HG02763 (cell line): ENCODE measurements at regions not wholly inside any gene's neighbourhood (a gene's known extent, or its start where the extent isn't known, plus 50 kb on each side); places are given as distances from the start of the nearest gene placed in this dataset.

Source experiments
- ATAC-seq: cut with Tn5 transposase; IDR thresholded peaks from one replicate; pipeline ENCODE4 v1.9.1; 2021; ENCODE audit warnings: mild to moderate bottlenecking, moderate library complexity; ENCODE audit not compliant: unreplicated experiment

GRCh38 chr1:25062621-25063255 is 132.7 kb upstream of the RUNX3 start:
- no peak for ATAC-seq

GRCh38 chr1:25061261-25061995 is 131.4 kb upstream of the RUNX3 start:
- no peak for ATAC-seq

GRCh38 chr1:25057188-25057587 is 127.1 kb upstream of the RUNX3 start:
- no peak for ATAC-seq

- ATAC-seq, result no peak
Measured at GRCh38 chr1:25056536-25056935, 126.5 kb upstream of the RUNX3 start.

- no peak for ATAC-seq
Measured at GRCh38 chr1:25055961-25056360, 125.9 kb upstream of the RUNX3 start.

GRCh38 chr1:25055324-25055780 is 125.3 kb upstream of the RUNX3 start:
- ATAC-seq, result no peak

- ATAC-seq, result no peak
Measured at GRCh38 chr1:25054526-25055323, 124.6 kb upstream of the RUNX3 start.

- ATAC-seq, result no peak
Measured at GRCh38 chr1:25053576-25054250, 123.6 kb upstream of the RUNX3 start.

GRCh38 chr1:25051906-25052305 is 121.8 kb upstream of the RUNX3 start:
- ATAC-seq, result no peak

GRCh38 chr1:25051504-25051903 is 121.4 kb upstream of the RUNX3 start:
- ATAC-seq, result no peak

- no peak for ATAC-seq
Measured at GRCh38 chr1:25050165-25050564, 120.1 kb upstream of the RUNX3 start.

GRCh38 chr1:25049190-25049589 is 119.1 kb upstream of the RUNX3 start:
- ATAC-seq, result no peak

GRCh38 chr1:25048728-25049127 is 118.7 kb upstream of the RUNX3 start:
- ATAC-seq, result no peak

- no peak for ATAC-seq
Measured at GRCh38 chr1:25047506-25048240, 117.6 kb upstream of the RUNX3 start.

GRCh38 chr1:25046194-25046532 is 116.1 kb upstream of the RUNX3 start:
- ATAC-seq, result no peak

- no peak for ATAC-seq
Measured at GRCh38 chr1:25045480-25046193, 115.6 kb upstream of the RUNX3 start.

GRCh38 chr1:25043228-25043580 is 113.1 kb upstream of the RUNX3 start:
- ATAC-seq, result no peak

GRCh38 chr1:25042331-25043227 is 112.5 kb upstream of the RUNX3 start:
- no peak for ATAC-seq

- ATAC-seq, result no peak
Measured at GRCh38 chr1:25041916-25042315, 111.8 kb upstream of the RUNX3 start.
